ENCODE measurements at regions not wholly inside any gene's neighbourhood (a gene's known extent, or its start where the extent isn't known, plus 50 kb on each side); places are given as distances from the start of the nearest gene placed in this dataset.

DNA sequence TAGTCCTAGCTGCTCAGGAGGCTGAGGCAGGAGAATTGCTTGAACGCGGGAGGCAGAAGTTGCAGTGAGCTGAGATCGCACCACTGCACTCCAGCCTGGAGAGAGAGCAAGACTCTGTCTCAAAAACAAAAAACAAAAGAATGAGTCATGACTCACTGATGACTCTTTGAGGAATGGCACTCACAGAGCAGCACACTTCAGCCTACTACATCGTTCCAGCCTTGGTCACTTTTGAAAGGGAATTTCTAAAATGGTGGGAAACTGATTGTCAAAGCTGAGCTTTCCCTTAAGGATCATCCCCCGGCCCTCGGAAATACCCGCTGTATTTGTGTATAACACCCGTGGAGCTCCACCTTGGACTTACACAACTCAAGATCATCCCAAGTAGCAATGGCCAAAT, 217.3 kb upstream of the HS6ST1 start:
- Histone ChIP-seq H3K9me3 (ENCODE audit: control insufficient read depth in 4 of 4, low read length in 3 of 4) (no peaks in the 10 kb centered on the region), H3K4me1 (ENCODE audit: control insufficient read depth in 4 of 4, insufficient read depth in 4 of 4, low read length in 3 of 4) (peaks cover 2 to 13% (median 6%) of the 10 kb centered on the region in 4 donors), H3K4me3 (ENCODE audit: low read depth in 1 of 3, low read length in 3 of 3) (no peak overlapping the region), H3K27ac (ENCODE audit: low read depth in 1 of 2, low read length in 2 of 2) (no peak overlapping the region), H3K36me3 (ENCODE audit: control insufficient read depth in 4 of 4, insufficient read depth in 3 of 4, low read depth in 1 of 4, low read length in 3 of 4) (no peaks in the 10 kb centered on the region), H3K27me3 (ENCODE audit: control insufficient read depth in 4 of 4, insufficient read depth in 4 of 4, low read length in 3 of 4) (no peaks in the 10 kb centered on the region), H3K9ac (ENCODE audit: low read depth in 1 of 2, low read length in 2 of 2) (no peak overlapping the region)
- 90% methylated on average over 8 of the region's 8 CpGs for WGBS
- TF ChIP-seq, protein P1, sequence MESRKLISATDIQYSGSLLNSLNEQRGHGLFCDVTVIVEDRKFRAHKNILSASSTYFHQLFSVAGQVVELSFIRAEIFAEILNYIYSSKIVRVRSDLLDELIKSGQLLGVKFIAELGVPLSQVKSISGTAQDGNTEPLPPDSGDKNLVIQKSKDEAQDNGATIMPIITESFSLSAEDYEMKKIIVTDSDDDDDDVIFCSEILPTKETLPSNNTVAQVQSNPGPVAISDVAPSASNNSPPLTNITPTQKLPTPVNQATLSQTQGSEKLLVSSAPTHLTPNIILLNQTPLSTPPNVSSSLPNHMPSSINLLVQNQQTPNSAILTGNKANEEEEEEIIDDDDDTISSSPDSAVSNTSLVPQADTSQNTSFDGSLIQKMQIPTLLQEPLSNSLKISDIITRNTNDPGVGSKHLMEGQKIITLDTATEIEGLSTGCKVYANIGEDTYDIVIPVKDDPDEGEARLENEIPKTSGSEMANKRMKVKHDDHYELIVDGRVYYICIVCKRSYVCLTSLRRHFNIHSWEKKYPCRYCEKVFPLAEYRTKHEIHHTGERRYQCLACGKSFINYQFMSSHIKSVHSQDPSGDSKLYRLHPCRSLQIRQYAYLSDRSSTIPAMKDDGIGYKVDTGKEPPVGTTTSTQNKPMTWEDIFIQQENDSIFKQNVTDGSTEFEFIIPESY (IDR thresholded peaks at IDR 0.05) = no peak
- no peak for TF ChIP-seq EGR1 (IDR thresholded peaks at IDR 0.05; ENCODE audit: low read depth in 2 of 2)
- TF ChIP-seq, protein P2, sequence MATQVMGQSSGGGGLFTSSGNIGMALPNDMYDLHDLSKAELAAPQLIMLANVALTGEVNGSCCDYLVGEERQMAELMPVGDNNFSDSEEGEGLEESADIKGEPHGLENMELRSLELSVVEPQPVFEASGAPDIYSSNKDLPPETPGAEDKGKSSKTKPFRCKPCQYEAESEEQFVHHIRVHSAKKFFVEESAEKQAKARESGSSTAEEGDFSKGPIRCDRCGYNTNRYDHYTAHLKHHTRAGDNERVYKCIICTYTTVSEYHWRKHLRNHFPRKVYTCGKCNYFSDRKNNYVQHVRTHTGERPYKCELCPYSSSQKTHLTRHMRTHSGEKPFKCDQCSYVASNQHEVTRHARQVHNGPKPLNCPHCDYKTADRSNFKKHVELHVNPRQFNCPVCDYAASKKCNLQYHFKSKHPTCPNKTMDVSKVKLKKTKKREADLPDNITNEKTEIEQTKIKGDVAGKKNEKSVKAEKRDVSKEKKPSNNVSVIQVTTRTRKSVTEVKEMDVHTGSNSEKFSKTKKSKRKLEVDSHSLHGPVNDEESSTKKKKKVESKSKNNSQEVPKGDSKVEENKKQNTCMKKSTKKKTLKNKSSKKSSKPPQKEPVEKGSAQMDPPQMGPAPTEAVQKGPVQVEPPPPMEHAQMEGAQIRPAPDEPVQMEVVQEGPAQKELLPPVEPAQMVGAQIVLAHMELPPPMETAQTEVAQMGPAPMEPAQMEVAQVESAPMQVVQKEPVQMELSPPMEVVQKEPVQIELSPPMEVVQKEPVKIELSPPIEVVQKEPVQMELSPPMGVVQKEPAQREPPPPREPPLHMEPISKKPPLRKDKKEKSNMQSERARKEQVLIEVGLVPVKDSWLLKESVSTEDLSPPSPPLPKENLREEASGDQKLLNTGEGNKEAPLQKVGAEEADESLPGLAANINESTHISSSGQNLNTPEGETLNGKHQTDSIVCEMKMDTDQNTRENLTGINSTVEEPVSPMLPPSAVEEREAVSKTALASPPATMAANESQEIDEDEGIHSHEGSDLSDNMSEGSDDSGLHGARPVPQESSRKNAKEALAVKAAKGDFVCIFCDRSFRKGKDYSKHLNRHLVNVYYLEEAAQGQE (IDR thresholded peaks at IDR 0.05) = no peak
- TF ChIP-seq, protein P3, sequence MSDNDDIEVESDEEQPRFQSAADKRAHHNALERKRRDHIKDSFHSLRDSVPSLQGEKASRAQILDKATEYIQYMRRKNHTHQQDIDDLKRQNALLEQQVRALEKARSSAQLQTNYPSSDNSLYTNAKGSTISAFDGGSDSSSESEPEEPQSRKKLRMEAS (IDR thresholded peaks at IDR 0.05) = no peak
- TF ChIP-seq JUND (IDR thresholded peaks at IDR 0.05) = no peak
- TF ChIP-seq, protein P4, sequence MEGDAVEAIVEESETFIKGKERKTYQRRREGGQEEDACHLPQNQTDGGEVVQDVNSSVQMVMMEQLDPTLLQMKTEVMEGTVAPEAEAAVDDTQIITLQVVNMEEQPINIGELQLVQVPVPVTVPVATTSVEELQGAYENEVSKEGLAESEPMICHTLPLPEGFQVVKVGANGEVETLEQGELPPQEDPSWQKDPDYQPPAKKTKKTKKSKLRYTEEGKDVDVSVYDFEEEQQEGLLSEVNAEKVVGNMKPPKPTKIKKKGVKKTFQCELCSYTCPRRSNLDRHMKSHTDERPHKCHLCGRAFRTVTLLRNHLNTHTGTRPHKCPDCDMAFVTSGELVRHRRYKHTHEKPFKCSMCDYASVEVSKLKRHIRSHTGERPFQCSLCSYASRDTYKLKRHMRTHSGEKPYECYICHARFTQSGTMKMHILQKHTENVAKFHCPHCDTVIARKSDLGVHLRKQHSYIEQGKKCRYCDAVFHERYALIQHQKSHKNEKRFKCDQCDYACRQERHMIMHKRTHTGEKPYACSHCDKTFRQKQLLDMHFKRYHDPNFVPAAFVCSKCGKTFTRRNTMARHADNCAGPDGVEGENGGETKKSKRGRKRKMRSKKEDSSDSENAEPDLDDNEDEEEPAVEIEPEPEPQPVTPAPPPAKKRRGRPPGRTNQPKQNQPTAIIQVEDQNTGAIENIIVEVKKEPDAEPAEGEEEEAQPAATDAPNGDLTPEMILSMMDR (IDR thresholded peaks at IDR 0.05; ENCODE audit: low read depth, low read length, missing input control) = no peak
- no peak for TF ChIP-seq TAF1 (conservative IDR thresholded peaks at IDR 0.05)
- TF ChIP-seq GABPA (IDR thresholded peaks at IDR 0.05 in 1 of 2, conservative IDR thresholded peaks at IDR 0.05 in 1 of 2) = no peak
- TF ChIP-seq YY1 (IDR thresholded peaks at IDR 0.05) = no peak
- TF ChIP-seq FOXA1 (IDR thresholded peaks at IDR 0.05) = no peak
- TF ChIP-seq HNF4A (conservative IDR thresholded peaks at IDR 0.05) = no peak
- TF ChIP-seq FOXA2 (IDR thresholded peaks at IDR 0.05) = no peak
- TF ChIP-seq RAD21 (IDR thresholded peaks at IDR 0.05) = no peak
- no peak for TF ChIP-seq NR2F2 (IDR thresholded peaks at IDR 0.05)
- TF ChIP-seq, protein P5, sequence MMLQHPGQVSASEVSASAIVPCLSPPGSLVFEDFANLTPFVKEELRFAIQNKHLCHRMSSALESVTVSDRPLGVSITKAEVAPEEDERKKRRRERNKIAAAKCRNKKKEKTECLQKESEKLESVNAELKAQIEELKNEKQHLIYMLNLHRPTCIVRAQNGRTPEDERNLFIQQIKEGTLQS (IDR thresholded peaks at IDR 0.05) = no peak
- TF ChIP-seq HNF4G (IDR thresholded peaks at IDR 0.05) = no peak
- TF ChIP-seq SP1 (IDR thresholded peaks at IDR 0.05) = no peak
- DNase-seq (ENCODE audit: low spot score) = no peak

Measured in liver (tissue), 8 donors.